Ovary (tissue), 7 donors: ENCODE measurements at regions not wholly inside any gene's neighbourhood (a gene's known extent, or its start where the extent isn't known, plus 50 kb on each side); places are given as distances from the start of the nearest gene placed in this dataset.

ENCODE experiments used
- DNase-seq, 5 donors: peaks; one replicate each; pipeline ENCODE4 v3.0.0-alpha.2; 2019 to 2020
- H3K27ac ChIP-seq, 2 donors: fragments of 200-600 bp; one replicate each; pipeline versions ENCODE4 v1.5.1 to v1.8.0; 2019 to 2022
- H3K27me3 ChIP-seq: fragments of 200-600 bp; one replicate; pipeline ENCODE4 v1.8.0; 2022
- H3K36me3 ChIP-seq: fragments of 200-600 bp; sonication (generic); one replicate; pipeline ENCODE4 v1.5.1; 2019
- H3K4me1 ChIP-seq: one replicate; pipeline ENCODE4 v1.8.1; 2013; ENCODE audit warnings: mild to moderate bottlenecking, moderate library complexity; ENCODE audit not compliant: insufficient read depth
- H3K4me3 ChIP-seq: fragments of 200-600 bp; sonication (generic); one replicate; pipeline ENCODE4 v1.5.1; 2017
- H3K9me3 ChIP-seq, 2 donors: fragments of 200-600 bp in 1 of 2; sonication (generic) in 1 of 2; one replicate each; pipeline versions ENCODE4 v1.5.1 to v1.8.1; 2013 to 2019; ENCODE audit warnings: mild to moderate bottlenecking in 1 of 2, moderate library complexity in 1 of 2
- CTCF ChIP-seq, 3 donors: fragments of 450-650 bp in 2 of 3; fragments of 200-600 bp in 1 of 3; IDR thresholded peaks; one replicate each; pipeline versions ENCODE4 v1.5.1 to v1.8.0; 2016 to 2022; ENCODE audit warnings: antibody characterized with exemption in 3 of 3, mild to moderate bottlenecking in 1 of 3
- EP300 ChIP-seq: sonication (generic); formaldehyde crosslinking; IDR thresholded peaks from one replicate; pipeline ENCODE4 v1.6.1; 2017; ENCODE audit warnings: antibody characterized with exemption
- POLR2A ChIP-seq: fragments of 450-650 bp; IDR thresholded peaks from one replicate; pipeline ENCODE4 v1.6.1; 2017; ENCODE audit warnings: antibody characterized with exemption, mild to moderate bottlenecking, moderate library complexity
- WGBS, 3 donors: extraction: QIAGEN DNeasy Blood & Tissue Kit in 1 of 3; methylation state at CpG; one replicate each; pipeline versions ENCODE4 v1.1.5 to v1.1.7; 2013 to 2017; 5-methylcytosine and 5-hydroxymethylcytosine counted together
- intact Hi-C, 4 donors: fragments of 100-400 bp; cut with DNase I; formaldehyde crosslinking; loops; one replicate each; pipeline versions ENCODE4 v1.11.0 to v1.15.1; 2022 to 2023
- donor health status: DM: no; HTN: no; CAD: no; lungs with moderate emphysema.
- donor health status: DM: no; HTN: no; CAD: no.
- donor health status: Bipolar disorder and iron deficiency.
- donor health status: DM: no; HTN: no; CAD: no.
- donor health status: DM: yes; HTN: yes; CAD: no.

GRCh38 chr1:189970331-189971230 lies 507.1 kb downstream of the BRINP3 start:
- intact Hi-C loops = no loop called here
- no peak for DNase-seq
- no peak for TF ChIP-seq CTCF (IDR thresholded peaks at IDR 0.05)
- no peak for TF ChIP-seq EP300
- TF ChIP-seq POLR2A = no peak
- WGBS, 3 donors = 9 to 15% (median 12%) methylated on average over 2 of the region's 2 CpGs
- H3K4me1 ChIP-seq = no peaks in the 10 kb centered on the region
- H3K4me3 ChIP-seq = no peak overlapping the region
- H3K36me3 ChIP-seq = no peaks in the 10 kb centered on the region
- H3K27ac ChIP-seq = no peak overlapping the region
- no peaks in the 10 kb centered on the region for H3K27me3 ChIP-seq
- H3K9me3 ChIP-seq = no peaks in the 10 kb centered on the region

- no peaks in the 10 kb centered on the region for H3K27me3 ChIP-seq
- no peak for TF ChIP-seq POLR2A
- TF ChIP-seq EP300 = no peak
- TF ChIP-seq CTCF (IDR thresholded peaks at IDR 0.05) = no peak
Observed at GRCh38 chr1:189971656-189972055, 506.0 kb downstream of the BRINP3 start.

GRCh38 chr1:189977184-189977583 lies 500.5 kb downstream of the BRINP3 start:
- intact Hi-C loops = no loop called here
- TF ChIP-seq CTCF (IDR thresholded peaks at IDR 0.05) (no peak), EP300 (no peak), POLR2A (no peak)
- DNase-seq = no peak
- WGBS, 3 donors = 68 to 91% (median 76%) methylated on average over 2 of the region's 2 CpGs
- H3K9me3 ChIP-seq = no peaks in the 10 kb centered on the region
- H3K4me3 ChIP-seq = no peak overlapping the region
- H3K4me1 ChIP-seq = no peaks in the 10 kb centered on the region
- no peaks in the 10 kb centered on the region for H3K36me3 ChIP-seq
- H3K27me3 ChIP-seq = no peaks in the 10 kb centered on the region
- H3K27ac ChIP-seq = no peak overlapping the region

More at GRCh38 chr1:189971656-189972055, 506.0 kb downstream of the BRINP3 start:
- DNase-seq = no peak
- intact Hi-C loops = no loop called here
- no peaks in the 10 kb centered on the region for H3K36me3 ChIP-seq
- WGBS, 3 donors = 88 to 92% (median 91%) methylated on average over 4 of the region's 4 CpGs
- no peak overlapping the region for H3K4me3 ChIP-seq
- H3K4me1 ChIP-seq = no peaks in the 10 kb centered on the region
- H3K27ac ChIP-seq = no peak overlapping the region
- no peaks in the 10 kb centered on the region for H3K9me3 ChIP-seq

GRCh38 chr1:189983166-189983890 lies 494.3 kb downstream of the BRINP3 start:
- H3K4me1 ChIP-seq = no peaks in the 10 kb centered on the region
- whole genome bisulfite sequencing, 3 donors = 40 to 47% (median 44%) methylated on average over 3 of the region's 3 CpGs
- intact Hi-C loops = no loop called here
- no peaks in the 10 kb centered on the region for H3K27me3 ChIP-seq
- H3K27ac ChIP-seq = no peak overlapping the region
- H3K4me3 ChIP-seq = no peak overlapping the region
- no peaks in the 10 kb centered on the region for H3K9me3 ChIP-seq
- no peaks in the 10 kb centered on the region for H3K36me3 ChIP-seq
- TF ChIP-seq CTCF (IDR thresholded peaks at IDR 0.05) (no peak), EP300 (no peak), POLR2A (no peak)
- DNase-seq = no peak
